SHP77 treated with DMSO at 0.1 percent for 48 hours (cell line): ENCODE measurements at regions not wholly inside any gene's neighbourhood (a gene's known extent, or its start where the extent isn't known, plus 50 kb on each side); places are given as distances from the start of the nearest gene placed in this dataset.

Experiments used
- DNase-seq: peaks from one replicate; lab custom pipeline; 2025; lab: John Stamatoyannopoulos, UW

DNA sequence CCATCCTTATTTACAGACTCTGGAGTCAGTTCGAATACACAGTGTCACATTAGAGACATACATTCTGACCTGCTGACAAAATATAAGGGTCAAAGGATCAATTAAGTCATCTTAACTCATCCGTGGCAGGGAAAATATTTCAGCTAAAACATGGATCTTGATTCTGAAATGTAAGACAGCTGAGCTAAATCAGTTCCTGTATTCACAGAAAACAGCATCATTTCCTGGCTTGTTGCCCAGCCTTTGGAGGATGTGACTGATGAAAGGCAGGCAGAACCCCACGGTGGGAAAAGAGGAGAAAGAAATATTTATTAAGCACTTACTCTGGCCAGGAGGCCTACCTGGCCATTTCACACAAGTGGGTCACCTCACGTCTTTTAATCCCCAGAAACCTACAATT is 101.9 kb downstream of the GAS2L3 start:
- DNase-seq, result peak; percentile 5

DNA sequence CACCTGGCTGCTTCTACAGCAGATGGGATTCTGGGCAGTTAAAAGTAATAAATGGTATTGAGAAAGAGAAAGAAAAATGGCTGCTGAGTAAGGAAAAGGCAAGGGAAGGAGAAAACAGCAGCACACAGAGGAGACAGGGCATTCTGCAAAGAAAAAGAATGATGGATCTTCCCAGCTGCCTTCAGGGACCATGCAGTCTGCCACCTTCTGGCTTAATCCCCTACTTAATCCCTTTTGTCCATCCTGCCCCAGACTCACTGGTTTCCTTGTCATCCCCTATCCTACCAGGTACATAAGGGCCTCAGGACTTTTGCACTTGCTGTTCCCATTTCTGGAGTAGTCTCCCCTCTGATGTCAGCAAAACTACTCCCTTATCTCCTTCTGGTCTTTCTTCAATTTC is 107.6 kb downstream of the GAS2L3 start:
- DNase-seq, result no peak

DNA sequence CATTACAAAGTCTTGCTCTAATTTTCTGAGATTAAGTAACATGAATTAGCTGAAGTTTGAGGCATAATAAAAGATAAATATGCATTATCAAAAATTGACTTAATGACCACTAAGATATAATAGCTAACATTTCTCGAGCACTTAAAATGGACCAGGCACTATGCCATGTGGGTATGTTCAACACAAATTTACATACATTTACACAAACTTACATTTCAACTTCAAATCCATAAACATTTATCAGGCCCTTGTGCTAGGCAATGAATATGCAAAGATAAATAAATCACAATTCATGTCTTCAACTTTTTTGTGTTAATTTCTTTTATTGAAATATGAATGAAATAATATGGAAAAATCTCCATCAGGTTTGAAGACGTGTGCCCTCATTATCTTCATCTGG is 108.7 kb downstream of the GAS2L3 start:
- DNase-seq, result no peak

DNA sequence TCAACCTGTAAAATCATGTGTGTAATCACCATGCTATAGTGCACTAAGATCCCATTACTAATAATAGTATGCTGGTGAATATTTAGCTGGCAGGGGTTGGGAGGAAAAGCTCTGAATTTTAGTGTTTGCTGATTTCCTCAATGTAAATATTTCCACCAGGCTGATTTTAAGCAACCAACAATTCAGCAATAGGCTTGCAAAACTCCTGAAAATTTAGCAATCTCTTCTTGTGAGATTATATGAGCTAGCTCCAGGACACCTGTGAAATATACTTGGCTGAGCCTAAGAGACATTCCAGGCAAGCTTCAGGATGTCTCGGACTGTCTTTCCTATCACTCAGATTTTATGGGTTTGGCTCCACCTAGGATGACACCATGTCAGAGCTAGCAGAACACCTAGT is 106.9 kb upstream of the ANO4 start:
- no peak for DNase-seq

DNA sequence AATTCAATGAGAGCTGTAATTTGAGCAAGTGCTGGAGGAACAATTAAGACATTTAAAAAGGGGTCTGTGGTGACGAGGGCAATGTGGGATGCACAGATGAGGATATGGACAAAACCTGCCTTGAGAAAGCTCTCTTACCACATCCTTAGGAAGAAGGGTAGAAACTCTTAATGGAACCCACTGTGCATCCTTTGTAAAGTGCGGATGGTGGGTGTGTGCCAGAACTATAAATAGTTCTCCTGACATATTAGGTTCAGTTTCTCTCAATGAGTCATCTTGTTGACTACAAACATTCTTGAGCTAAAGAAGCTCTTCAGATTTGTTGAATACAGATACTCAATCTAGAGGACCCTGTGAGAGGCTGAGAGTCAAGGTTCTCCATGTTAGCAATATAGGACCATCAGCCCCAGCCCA is 106.1 kb upstream of the ANO4 start:
- DNase-seq, result no peak

DNA sequence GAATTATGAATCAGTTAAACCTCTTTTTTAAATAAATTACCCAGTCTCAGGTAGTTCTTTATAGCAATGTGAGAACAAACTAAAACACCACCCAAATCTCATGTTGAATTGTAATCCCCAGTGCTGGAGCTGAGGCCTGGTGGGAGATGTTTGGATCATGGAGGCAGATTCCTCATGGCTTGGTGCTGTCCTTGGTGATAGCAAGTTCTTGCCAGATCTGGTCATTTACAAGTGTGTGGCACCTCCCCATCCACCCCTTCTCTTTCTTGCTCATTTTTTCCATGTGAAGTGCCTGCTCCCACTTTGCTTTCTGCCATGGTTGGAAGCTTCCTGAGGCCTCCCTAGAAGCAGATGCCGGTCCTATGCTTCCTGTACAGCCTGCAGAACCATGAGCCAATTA is 102.1 kb upstream of the ANO4 start:
- no peak for DNase-seq

DNA sequence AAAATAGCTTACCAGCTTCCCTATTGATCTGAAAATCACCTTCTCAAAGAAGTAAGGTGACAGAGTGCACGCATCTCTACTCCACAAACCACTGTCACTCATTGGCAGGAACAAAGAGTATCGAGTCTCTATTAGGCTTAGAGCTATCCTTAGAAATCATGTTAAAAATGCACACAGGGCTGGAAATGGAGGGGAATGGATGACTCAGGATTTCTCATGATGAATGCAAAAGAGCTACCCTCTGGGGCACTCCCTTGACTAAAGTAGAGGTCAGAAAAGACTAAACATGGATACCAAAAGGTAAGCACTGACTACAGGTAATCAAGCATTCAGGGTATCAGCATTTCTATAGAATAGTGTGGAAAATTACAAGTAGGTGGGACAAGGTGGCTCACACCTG is 96.1 kb upstream of the ANO4 start:
- DNase-seq, result no peak

DNA sequence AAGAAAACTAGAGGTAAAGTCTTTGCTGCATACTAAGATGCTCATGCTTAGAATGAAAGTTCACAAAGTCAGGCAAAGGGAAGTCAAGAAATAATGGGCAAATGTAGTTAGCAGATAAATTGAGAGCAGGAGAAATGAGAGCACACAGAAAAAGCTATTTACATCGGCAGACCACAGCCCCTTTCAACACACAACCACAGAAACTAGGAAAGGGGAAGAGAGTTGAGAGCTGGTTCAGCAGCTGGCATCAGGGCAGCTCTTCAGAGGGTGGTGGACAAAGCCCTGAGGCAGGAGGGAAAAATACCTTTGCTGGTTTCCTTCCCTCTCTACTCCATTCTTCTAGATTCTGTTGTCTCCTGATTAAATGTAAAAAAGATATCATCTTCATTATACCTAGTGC is 95.4 kb upstream of the ANO4 start:
- no peak for DNase-seq

DNA sequence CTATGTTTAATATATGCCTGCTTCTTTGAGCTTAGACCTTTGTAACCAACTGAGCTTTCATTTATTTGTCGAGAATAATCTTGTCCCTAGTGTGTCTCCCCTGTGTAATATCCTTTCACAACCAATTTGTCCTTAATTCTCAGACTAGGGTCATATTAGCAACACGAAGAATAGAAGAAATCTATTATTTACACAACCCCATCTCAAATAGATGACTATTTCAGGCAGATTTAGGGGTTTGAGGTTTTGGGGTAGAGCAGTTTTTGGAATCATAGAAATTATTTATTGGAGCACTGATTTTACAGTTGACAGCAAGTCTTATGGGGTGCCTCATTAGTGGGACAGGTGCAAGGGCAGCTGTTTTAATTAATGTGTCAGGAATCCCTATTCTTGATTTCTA is 91.2 kb upstream of the ANO4 start:
- no peak for DNase-seq

DNA sequence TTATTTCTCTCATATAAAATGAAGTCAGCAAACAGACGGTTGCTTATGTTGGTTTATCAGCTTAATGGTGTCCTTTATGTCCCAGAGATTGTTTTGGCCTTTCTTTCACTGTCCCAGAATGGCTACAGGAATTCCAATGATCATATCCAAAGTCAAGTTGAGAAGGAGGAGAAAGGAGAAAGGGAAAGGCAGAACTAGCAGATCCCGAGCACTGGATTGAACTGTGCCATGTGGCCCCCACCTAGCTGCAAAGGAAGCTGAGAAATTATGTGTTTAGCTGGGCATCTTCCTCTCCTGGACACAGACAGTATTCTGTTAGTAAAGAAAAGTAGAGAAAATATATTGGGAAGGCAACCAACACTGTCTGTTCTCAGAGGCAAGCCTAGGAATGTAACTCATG is 90.7 kb upstream of the ANO4 start:
- DNase-seq, result no peak

DNA sequence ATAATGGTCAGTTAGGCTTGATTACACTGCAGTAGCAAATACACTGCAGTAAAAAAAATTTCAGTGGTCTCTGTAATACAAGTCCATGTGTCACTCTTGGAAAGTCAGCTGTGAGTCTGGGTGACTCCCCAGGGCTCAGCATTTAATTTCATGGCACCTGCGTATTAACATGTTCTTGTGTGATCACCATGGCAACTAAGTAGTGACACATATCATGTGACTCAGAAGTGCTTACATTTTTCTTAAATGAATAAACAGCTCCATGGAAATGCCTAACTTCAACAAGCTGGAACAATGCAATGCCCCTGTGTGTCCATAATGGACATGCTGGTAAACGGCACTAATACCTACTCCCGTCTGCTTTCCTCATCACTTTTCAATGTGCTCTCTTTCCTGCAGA is 88.5 kb upstream of the ANO4 start:
- DNase-seq, result no peak

DNA sequence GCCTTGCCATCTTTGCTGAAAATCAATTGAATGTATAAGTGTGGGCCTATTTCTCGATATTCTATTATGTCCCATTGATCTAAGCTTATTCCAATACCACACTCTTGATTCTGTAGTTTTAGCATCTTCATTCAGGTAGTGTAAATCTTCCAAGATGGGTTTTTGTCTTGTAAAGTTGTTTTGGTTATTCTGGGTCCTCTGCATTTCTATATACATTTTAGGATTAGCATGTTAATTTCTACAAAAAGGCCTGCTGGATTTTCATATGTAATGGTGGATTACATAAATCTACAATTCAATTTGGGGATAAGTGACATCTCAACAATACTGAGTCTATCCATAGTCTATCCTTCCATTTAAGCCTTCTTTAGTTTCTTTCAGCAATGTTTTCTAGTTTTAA is 86.0 kb upstream of the ANO4 start:
- no peak for DNase-seq

DNA sequence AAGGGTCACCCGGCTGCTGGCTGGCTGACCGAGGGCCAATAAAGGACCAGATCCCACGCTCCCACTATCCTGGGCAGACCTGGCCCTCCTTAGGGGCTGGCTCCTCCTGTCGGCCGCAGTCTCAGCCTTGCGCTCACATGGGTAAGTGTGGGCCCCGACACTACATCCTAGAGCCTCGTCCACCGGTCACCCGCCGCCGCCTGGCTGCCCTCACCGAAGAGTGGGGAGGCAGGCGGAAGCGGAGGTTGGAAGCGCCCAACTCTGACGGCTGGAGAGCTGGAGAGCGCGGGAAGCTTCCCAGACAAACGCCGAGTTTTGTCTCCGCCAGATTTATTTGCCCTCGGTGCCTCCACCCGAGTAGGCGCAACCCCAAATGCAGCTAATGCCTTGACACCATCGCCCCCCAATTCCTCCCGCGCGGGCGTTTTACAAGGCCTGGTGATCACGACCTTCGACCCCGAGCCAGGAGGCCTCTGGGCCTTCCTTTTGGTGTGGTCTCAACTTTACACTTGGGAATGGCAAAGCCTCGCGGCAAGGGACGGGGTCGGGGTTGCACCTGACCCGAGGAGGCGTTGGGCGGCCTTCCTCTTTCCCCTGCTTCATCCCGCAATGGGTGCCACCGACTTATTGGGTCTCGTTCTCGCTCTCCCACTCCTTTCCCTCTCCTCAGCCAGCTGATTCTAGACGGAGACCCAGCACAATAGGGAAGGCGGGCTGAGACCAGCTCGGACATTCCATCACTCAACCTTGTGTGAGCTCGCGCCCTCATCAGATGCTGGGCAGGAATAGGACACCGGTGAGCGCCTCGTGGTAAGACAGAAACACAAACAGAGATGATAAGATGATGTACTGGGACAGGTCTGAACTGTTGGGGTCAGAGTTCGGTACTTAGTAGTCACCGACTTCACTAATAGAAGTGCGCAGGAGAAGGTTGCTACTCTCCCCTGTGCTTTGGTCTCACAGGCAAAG is 78.3 kb upstream of the ANO4 start:
- no peak for DNase-seq

DNA sequence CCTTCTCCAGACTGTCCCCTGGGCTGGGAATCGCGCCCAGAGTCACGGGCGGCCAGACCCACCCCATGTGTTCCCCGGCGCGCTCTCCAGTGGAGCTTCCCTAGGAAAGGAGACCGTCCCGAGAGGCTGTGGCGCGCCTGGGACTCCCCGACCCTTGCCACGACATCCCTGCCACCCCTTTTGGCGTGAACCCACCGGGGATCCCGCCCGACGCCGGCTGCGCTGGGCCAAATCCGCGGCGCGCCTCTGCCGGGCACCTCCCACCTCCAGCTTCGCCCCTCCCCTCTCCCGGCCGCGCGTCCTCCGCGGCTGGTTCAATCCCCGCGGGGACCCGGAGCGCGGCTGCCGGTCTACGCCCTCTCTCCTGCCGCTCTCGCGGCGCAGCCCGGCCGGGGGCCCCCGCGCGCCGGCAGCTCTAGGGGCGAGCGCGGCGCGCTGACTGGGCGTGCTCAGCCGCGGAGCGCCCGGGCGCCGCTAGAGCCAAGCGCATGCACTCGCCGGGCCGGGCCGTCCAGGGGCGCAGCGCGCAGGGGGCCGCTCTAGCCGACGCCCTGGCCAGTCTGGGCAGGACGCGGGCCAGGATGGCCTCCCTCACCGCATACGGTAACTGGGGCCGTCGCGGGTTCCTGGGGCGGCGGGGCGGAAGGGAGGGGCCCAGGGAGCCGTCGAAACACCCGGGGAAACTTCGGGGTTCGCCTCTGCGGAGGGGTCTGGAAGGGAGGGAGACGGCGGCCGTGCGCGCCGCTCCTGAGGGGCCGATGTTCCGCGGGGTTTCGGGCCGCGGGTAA is 77.4 kb upstream of the ANO4 start:
- DNase-seq, result no peak

DNA sequence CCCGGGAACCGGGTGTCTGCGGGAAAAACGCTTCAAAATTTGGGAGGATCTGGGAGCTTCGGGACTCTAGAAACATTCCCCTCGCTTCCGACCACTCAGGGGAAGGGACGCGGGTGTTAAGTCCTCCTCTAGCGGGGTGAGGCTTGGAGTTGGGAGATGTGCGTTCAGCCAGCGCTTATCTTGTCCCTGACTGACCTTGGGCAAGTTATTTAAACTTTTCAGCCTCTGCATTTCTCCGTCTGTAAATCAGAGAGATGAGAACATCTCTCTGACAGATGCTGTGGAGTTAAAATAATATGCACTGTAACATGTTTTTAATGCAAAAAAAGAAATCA is 76.9 kb upstream of the ANO4 start:
- DNase-seq, result no peak

DNA sequence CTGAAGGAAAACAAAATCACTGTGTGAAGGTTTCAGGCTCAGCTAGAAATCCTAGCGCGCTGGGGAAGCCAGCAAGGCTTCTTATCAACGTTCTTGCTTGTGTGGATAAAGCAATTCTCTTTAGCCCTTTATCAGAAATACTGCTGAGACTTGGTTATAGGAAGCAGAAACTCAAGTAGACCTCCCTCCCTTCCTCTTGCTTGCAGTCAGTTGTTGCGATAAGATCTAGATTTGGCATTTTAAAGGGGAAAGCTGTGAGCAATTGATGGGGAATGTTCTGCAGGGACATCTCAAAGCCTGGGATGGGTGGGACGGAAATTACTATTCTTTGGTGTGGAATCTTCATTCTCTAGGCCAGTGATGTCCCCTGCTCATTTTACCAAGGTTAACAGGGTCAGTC is 76.4 kb upstream of the ANO4 start:
- no peak for DNase-seq

DNA sequence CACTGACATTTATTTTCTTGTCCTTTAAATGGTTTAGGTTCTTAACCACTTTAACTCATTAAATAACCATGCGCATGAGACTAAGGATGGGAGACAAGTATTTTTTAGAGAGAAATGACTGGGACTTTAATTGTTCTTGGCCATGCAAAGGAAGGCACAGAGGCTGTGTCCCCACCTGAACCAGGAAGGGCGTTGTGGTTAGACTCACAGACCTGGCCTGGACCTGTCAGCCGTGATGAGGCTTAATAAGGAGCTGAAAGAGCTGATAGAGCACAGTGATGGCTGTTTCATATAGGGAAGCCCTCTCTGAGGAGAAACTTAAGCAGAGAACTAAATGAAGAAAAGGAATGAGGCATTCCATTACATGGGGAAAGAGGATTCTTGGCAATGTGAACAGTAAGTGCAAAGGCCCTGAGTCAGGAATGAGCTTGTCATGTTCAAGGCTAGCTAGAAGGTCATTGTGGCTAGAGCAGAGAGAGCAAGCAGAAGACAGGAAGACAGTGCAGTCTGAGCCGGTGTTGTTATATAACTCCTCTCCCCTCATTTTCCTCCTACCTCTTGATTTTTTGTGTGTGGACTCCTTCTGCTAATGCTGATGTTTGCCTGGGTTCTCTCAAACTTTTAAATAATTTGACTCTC is 74.4 kb upstream of the ANO4 start:
- DNase-seq, result no peak

DNA sequence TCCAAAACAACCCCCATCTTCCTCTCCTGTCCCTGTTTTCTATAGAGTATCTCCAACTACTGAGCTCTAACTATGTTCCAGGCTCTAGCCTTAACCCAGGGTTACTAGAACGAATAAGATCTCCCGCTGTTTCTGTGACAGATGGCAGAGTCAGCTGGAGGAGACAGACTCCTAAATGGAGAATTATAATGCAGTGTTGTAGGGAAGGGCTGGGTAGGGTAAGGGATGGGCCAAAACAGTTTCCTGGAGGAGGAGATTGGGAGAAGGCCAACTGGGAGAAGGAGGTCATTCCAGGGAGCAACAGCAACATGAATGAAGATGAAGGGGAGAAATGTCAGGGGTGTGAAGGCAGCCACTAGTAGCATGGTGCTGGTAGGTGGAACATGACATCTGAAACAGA is 73.4 kb upstream of the ANO4 start:
- no peak for DNase-seq

DNA sequence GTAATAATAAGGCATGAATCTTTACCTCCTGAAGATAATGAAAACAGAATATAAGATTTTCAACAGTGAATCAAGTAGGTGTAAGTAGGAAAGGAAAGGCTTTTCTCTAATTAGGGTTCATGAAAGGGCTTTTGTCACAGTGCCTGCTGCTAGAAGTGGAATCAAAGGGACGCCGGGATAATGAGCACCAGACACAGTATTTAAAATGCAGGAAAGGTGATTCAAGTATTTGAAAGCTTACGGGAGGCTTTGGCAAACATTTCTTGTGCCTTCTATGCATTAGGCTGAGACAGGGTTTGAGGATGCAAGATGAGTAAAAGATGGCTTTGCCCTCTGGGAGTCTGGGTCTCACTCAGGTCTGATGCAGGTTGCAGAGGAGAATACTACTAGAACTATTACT is 70.5 kb upstream of the ANO4 start:
- no peak for DNase-seq

DNA sequence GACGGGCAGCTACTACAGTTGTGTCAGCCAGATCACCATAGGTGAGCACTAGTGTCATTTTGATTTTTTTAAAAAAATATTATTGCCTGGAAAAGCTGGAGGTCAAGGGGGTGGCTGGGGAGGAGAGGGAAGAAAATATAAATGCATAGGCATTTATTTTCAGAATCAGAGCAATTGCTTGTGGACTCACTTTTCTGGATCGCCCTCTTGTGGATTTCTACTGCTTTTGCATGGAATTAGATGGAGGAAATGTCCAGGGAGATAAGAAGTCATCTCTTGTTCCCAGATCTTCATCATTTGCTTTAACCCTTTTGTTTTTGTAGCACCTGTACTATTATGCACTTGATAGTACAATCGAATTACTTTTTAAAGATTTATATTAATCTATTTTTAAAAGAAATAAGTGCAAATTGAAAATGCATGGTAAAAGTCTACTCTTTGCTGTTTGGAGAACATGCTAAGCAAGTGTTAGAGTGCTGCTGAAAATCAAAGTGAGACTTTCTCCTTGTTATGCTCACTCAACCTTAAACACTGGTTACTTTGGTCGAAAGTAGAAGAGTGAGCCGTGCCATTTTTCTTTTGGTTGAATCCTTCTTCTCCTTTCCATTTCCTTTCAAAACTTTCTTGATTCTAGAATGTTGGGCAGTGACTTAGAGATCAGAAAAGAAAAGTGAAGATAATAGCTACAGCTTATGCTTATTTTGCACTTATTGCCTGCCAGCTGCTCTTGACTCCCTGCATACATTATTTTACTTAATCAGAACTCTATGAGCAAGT is 60.6 kb upstream of the ANO4 start:
- peak; percentile 45 for DNase-seq

DNA sequence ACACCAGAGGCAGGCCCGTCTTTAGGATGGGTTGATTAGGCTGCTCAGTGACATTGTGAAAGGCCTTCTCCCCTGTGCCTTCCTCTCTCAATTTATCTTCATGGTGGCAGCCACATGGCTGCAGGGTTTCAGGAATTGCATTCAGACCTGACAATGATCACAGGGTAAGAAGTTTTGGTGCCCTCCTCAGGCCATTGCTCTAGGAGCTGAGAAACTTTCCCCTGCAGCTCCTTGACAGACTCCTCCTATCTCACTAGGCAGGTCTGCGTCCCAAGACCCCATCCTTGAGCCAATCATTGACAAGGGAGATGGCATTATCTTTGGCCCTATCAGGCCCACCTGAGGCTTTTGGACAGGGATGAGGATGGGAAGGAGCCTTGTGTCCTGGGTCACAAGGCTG is 57.4 kb upstream of the ANO4 start:
- no peak for DNase-seq

DNA sequence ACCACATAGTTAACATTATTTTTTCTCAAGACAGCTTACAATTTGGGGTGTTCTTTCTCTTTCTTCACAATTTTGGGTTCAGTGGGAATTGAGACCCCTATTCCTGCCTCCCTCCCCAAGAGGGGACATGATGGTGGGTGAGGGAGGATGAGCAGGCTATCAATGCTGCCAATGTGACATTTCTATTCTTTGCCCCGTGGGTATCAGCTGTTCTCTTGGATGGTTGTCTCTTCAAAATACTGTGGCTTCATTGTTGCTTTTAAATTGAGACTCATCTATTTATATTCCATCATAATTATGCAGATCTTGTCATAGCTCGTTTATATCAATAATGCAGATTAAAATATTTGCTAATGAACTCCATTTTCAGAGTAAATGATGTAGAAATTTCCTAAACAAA is 56.5 kb upstream of the ANO4 start:
- no peak for DNase-seq
